Tibial nerve (tissue), 4 donors: ENCODE measurements at regions not wholly inside any gene's neighbourhood (a gene's known extent, or its start where the extent isn't known, plus 50 kb on each side); places are given as distances from the start of the nearest gene placed in this dataset.
"Not testable (repeated sequence)": the region's sequence is repeated elsewhere in the genome, so short reads cannot be mapped to it uniquely, and the experiment has no call there.

Source experiments
- DNase-seq, 2 donors: peaks; one replicate each; pipeline ENCODE4 v3.0.0-alpha.2; 2019; ENCODE audit warnings: low spot score in 2 of 2
- H3K27ac ChIP-seq, 4 donors: fragments of 200-600 bp; sonication (generic) in 3 of 4; one replicate each; pipeline ENCODE4 v1.5.1; 2017 to 2019; ENCODE audit warnings: mild to moderate bottlenecking in 1 of 4
- H3K27me3 ChIP-seq, 2 donors: fragments of 200-600 bp; sonication (generic) in 1 of 2; one replicate each; pipeline versions ENCODE4 v1.5.1 to v1.6.0; 2017 to 2019
- H3K36me3 ChIP-seq, 3 donors: fragments of 200-600 bp; sonication (generic); one replicate each; pipeline ENCODE4 v1.5.1; 2018 to 2019
- H3K4me1 ChIP-seq, 4 donors: fragments of 200-600 bp; sonication (generic) in 3 of 4; one replicate each; pipeline ENCODE4 v1.5.1; 2017 to 2019
- H3K4me3 ChIP-seq, 4 donors: fragments of 200-600 bp; sonication (generic) in 3 of 4; one replicate each; pipeline ENCODE4 v1.5.1; 2017 to 2019; ENCODE audit warnings: mild to moderate bottlenecking in 1 of 4, moderate library complexity in 1 of 4
- H3K9me3 ChIP-seq, 4 donors: fragments of 200-600 bp; sonication (generic) in 3 of 4; one replicate each; pipeline ENCODE4 v1.5.1; 2017 to 2019
- CTCF ChIP-seq, 5 experiments: fragments of 200-600 bp in 3 of 5; fragments of 450-650 bp in 2 of 5; sonication (generic) in 3 of 5; IDR thresholded peaks; one replicate each; pipeline ENCODE4 v1.5.1; 2016 to 2019; ENCODE audit warnings: antibody characterized with exemption in 5 of 5, mild to moderate bottlenecking in 3 of 5, moderate library complexity in 2 of 5
- EP300 ChIP-seq, 2 donors: sonication (generic); formaldehyde crosslinking; IDR thresholded peaks; one replicate each; pipeline ENCODE4 v1.6.1; 2017; ENCODE audit warnings: antibody characterized with exemption in 2 of 2, mild to moderate bottlenecking in 1 of 2
- POLR2A ChIP-seq, 2 donors: fragments of 450-650 bp; IDR thresholded peaks; one replicate each; pipeline ENCODE4 v1.6.1; 2017; ENCODE audit warnings: antibody characterized with exemption in 2 of 2, mild to moderate bottlenecking in 2 of 2, moderate library complexity in 2 of 2
- WGBS, 2 donors: methylation state at CpG; one replicate each; pipeline ENCODE4 v1.1.5; 2018; 5-methylcytosine and 5-hydroxymethylcytosine counted together

GRCh38 chr12:54799966-54800365 is 54.4 kb upstream of the MUCL1 start:
- 85 to 92% methylated on average over 3 of the region's 3 CpGs for WGBS, 2 donors
- DNase-seq, H3K4me3 ChIP-seq, H3K27me3 ChIP-seq, H3K36me3 ChIP-seq, H3K4me1 ChIP-seq, H3K27ac ChIP-seq: not testable (repeated sequence)
- peaks cover 0 to 12% (median 0%) of the 10 kb centered on the region in 4 donors for H3K9me3 ChIP-seq

GRCh38 chr12:54798651-54799050 is 55.7 kb upstream of the MUCL1 start:
- TF ChIP-seq EP300 (IDR thresholded peaks at IDR 0.05) (no peak), POLR2A (IDR thresholded peaks at IDR 0.05) (no peak), CTCF (IDR thresholded peaks at IDR 0.05) (no peak)

GRCh38 chr12:54796991-54797390 is 57.3 kb upstream of the MUCL1 start:
- DNase-seq: no peak
- TF ChIP-seq CTCF (IDR thresholded peaks at IDR 0.05) (no peak), EP300 (IDR thresholded peaks at IDR 0.05) (no peak)
- Histone ChIP-seq H3K9me3 (peaks cover 0 to 3% (median 0%) of the 10 kb centered on the region in 4 donors), H3K27me3 (no peaks in the 10 kb centered on the region), H3K36me3 (no peaks in the 10 kb centered on the region), H3K4me1 (no peaks in the 10 kb centered on the region), H3K4me3 (no peak overlapping the region), H3K27ac (no peak overlapping the region)
- WGBS, 2 donors: 71 to 88% methylated on average over 2 of the region's 2 CpGs

More at GRCh38 chr12:54798651-54799050, 55.7 kb upstream of the MUCL1 start:
- Histone ChIP-seq H3K36me3 (no peaks in the 10 kb centered on the region), H3K27ac (no peak overlapping the region), H3K27me3 (no peaks in the 10 kb centered on the region), H3K4me1 (no peaks in the 10 kb centered on the region), H3K4me3 (no peak overlapping the region), H3K9me3 (peaks cover 0 to 3% (median 0%) of the 10 kb centered on the region in 4 donors)
- 84 to 85% methylated on average over 1 of the region's 1 CpG for WGBS, 2 donors
- no peak for DNase-seq

GRCh38 chr12:54795644-54796043 is 58.7 kb upstream of the MUCL1 start:
- 55 to 62% methylated on average over 6 of the region's 6 CpGs for WGBS, 2 donors

GRCh38 chr12:54786081-54786480 is 68.2 kb upstream of the MUCL1 start:
- no peak for DNase-seq
- TF ChIP-seq CTCF (IDR thresholded peaks at IDR 0.05) (no peak), EP300 (IDR thresholded peaks at IDR 0.05) (no peak), POLR2A (IDR thresholded peaks at IDR 0.05) (no peak)
- WGBS, 2 donors: 78 to 86% methylated on average over 5 of the region's 5 CpGs
- H3K27me3 ChIP-seq: no peaks in the 10 kb centered on the region
- H3K4me1 ChIP-seq: no peaks in the 10 kb centered on the region
- peaks cover 0 to 40% (median 4%) of the 10 kb centered on the region in 4 donors for H3K9me3 ChIP-seq
- H3K36me3 ChIP-seq: no peaks in the 10 kb centered on the region
- H3K4me3 ChIP-seq: no peak overlapping the region
- H3K27ac ChIP-seq: no peak overlapping the region

More at GRCh38 chr12:54795644-54796043, 58.7 kb upstream of the MUCL1 start:
- Histone ChIP-seq H3K4me3 (no peak overlapping the region), H3K36me3 (no peaks in the 10 kb centered on the region), H3K9me3 (peaks cover 0 to 3% (median 0%) of the 10 kb centered on the region in 4 donors), H3K4me1 (no peaks in the 10 kb centered on the region), H3K27me3 (no peaks in the 10 kb centered on the region), H3K27ac (no peak overlapping the region)
- TF ChIP-seq POLR2A (IDR thresholded peaks at IDR 0.05): no peak
- no peak for TF ChIP-seq CTCF (IDR thresholded peaks at IDR 0.05)
- no peak for TF ChIP-seq EP300 (IDR thresholded peaks at IDR 0.05)
- no peak for DNase-seq

- Histone ChIP-seq H3K4me1 (no peaks in the 10 kb centered on the region), H3K9me3 (peaks cover 0 to 40% (median 4%) of the 10 kb centered on the region in 4 donors), H3K27ac (no peak overlapping the region), H3K36me3 (no peaks in the 10 kb centered on the region), H3K27me3 (no peaks in the 10 kb centered on the region), H3K4me3 (no peak overlapping the region)
- DNase-seq: no peak
- TF ChIP-seq POLR2A (IDR thresholded peaks at IDR 0.05): no peak
- no peak for TF ChIP-seq CTCF (IDR thresholded peaks at IDR 0.05)
- no peak for TF ChIP-seq EP300 (IDR thresholded peaks at IDR 0.05)
These were observed 70.2 kb upstream of the MUCL1 start for GRCh38 chr12:54784115-54784514.

- H3K27me3 ChIP-seq, H3K36me3 ChIP-seq, H3K4me1 ChIP-seq, H3K9me3 ChIP-seq, DNase-seq, H3K4me3 ChIP-seq, H3K27ac ChIP-seq: not testable (repeated sequence)
- WGBS, 2 donors: 38 to 45% methylated on average over 1 of the region's 1 CpG
These were observed 77.3 kb upstream of the MUCL1 start for GRCh38 chr12:54777031-54777430.
